ENCODE measurements at regions not wholly inside any gene's neighbourhood (a gene's known extent, or its start where the extent isn't known, plus 50 kb on each side); places are given as distances from the start of the nearest gene placed in this dataset.

GRCh38 chr10:44326474-44327030, 58.3 kb downstream of the CXCL12 start:
- DNase-seq, result no peak

DNA sequence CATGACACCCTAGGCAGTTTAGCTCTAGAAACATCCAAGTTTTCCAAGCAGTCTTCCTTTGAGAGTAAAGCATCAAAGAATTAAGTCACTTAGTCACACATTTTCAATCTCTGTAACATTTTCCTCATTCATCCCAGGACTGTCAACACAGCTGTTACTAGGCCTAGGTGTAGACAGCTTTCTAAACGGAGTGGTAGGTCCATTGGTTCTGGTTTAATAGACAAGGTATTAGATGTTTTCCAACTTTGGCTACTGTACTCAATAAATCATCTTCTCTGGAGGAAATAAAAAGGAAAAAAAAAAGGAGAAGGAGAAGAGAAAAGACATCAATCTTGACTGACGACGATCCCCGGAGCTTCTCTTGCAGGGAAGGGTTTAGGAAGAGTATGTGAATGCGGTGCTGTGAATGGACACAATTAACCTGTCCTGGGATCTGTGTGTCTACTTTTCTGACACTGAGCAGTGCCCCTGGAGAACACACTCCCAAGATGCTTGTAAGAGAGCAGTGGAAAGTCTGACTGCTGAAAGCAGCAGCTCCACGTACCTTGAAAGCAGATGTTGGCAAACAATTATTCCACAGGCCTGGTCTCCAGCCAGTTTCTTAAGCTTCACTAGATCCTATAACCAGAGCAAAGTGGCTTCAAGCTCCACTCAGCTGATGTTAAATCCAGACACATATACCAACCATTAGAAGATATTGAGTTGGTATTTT, 59.1 kb downstream of the CXCL12 start:
- DNase-seq, result no peak

GRCh38 chr10:44325157-44325556, 59.7 kb downstream of the CXCL12 start:
- DNase-seq, result no peak

GRCh38 chr10:44323838-44324237, 61.1 kb downstream of the CXCL12 start:
- no peak for DNase-seq

DNA sequence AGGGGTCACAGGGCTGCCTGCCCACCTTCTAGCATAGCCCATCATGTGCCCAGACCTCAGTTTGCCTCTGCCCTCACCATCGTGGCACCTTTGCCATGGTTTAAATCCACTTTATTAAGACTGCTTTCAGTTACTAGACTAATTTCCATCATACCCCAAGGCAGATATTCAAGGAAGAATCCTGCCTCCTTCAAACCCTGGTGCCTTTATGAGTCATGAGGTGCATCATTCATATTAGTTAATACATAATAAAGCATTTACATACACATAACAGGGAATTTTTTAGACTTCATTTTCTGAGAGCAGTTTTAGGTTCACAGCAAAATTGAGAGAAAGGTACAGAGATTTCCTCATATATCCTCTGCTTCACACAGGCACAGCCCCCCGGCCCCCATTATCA, 62.8 kb downstream of the CXCL12 start:
- DNase-seq, result no peak

DNA sequence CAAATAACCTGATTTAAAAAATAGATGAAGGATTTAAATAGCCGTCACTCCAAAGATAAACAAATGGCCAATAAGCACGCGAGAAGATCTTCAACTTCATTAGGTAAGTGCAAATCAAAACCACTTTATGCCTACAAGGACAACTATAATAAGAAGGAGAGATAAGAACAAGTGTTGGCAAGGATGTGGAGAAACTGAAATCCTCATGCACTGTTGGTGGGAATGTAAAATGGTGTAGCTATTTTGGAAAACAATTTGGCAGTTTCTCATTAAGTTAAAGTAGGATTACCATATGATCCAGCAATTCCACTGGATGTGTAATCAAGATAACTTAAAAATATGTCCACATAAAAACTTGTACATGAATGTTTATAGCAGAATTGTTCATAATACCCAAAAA, 64.1 kb downstream of the CXCL12 start:
- no peak for DNase-seq

DNA sequence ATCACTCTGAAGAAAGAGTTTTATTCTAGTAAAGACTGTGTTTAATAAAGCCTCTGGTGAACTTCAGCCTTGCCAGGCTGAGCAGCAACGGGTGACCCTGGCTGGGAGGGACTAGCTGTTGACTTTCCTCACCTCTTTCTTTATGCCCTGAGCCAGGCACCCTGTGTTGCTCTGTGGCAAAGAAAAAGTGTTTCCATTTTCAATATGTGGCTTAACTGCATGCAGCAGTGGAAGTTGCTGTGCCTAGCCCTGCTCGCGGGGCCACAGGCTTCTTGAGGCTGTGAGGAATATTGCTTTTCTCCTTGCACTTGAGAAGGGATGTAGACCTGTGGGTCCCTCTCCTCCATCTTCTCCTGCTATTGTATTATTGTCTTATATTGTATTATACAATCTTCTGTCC, 67.0 kb downstream of the CXCL12 start:
- DNase-seq, result no peak

DNA sequence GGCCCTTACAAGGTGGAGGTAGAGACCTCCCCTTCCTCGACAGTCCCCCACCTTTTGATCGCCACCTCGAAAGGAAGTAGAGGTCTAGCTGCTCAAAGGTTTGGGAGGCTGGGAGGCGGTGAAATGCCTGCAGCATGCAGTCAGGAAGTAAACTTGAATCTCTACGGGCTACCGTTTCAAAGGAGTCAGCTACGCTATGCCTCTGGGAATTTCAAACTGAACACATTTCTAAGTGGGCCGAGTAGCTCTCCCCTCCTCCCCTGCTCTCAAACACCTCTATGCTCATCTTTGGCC, 68.0 kb downstream of the CXCL12 start:
- DNase-seq, result no peak

DNA sequence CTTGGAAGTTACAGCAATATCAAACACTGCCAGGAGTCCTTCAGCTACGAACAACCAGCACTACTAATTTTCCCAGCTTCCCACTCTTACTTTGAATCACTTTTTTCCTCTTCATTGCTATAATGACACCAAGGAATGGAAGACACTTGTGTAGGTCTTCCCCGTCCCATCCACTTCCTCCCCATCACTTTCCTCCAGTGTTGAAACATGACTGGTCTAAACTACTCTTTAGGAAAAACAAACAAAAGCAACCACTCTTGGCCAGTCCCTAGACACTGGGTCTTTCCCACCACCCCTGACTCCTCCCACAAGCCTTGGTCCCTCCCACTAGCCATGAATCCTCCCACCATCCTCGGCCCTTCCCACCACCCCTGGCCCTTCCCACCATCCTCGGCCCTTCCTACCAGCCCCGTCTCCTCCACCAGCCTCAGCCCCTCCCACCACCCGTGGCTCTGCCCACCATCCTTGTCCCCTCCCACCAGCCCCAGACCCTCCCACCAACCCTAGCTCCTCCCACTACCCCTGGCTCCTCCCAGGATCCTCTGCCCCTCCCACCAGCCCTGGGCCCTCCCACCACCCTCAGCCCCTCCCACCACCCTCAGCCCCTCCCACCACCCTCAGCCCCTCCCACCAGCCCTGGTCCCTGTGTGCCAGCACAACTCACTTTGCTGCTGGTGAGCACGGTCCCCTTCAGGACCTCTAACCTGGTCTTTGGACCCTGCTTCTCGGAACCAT, 68.5 kb downstream of the CXCL12 start:
- DNase-seq, result no peak

DNA sequence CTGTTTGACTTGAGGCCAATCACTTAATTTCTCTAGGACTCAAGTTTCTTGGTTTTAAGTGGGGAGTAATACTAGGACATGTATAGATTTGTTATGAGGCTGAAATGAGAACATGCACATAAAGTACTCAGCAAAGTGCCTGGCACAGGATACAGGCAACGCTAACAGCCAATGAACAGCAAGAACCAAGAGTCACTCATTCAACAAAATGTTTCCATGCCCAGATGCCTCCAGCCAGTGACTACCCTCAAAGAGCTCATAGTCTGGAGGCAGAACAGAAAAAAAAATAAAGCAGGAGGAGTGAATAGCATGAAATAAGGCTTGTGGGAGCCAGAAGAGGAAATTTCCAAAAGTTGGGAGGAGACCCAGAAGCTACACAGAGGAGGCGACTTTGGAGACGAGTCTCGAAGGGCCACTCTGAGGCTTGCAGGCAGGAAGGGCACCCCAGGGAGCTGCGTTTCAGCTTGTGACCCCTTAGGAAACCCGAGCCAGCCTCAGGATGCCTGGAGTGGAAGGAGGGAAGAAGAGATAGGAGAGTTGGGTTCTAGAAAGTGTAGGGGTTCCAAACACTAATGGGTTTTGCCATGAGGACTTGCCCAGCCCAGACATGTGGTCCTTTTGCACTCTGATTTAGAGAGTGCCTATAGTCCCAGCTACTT, 70.0 kb downstream of the CXCL12 start:
- DNase-seq, result no peak

- DNase-seq, result no peak
Measured at GRCh38 chr10:44313761-44314165, 71.1 kb downstream of the CXCL12 start.

DNA sequence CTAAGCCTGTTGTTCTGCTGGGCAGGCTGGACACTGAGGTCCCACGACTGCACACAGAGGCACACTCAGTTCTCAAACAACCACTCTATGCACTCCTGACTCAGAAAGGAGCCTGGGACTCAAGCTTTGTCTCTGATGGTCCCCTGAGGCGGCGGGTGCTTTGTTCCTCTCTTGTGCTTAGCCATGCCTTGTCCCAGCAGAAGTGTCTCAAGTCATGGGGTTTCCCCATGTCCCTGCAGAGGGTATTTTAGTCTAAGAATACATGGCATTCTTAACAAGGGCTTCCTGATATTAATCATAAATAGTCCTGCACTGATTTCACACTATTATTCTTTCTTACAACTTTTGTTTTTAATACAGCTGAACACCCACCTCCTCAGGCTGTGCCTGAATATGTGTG, 72.5 kb downstream of the CXCL12 start:
- no peak for DNase-seq

DNA sequence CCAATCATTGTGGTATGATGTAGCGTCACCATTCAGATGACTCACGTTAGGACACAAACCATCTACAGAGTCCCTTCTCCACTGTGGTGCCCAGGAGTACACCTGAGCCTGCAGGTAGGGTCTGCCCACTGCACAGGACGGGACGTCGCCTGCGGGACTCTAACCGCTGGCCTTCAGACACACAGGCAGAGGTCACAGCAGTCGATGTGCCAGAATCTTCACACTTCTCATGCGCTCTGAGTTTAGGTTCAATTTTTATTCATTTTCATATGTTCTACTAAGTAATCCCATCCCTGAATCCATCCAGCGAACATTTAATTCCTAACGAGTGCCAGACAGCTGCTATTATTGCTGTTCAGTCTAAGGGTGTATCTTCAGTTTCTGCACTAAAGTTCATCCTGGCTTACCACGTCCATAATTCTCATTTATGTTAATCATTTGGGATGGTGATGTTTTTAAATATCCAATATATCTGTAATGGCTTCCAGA, 73.3 kb downstream of the CXCL12 start:
- no peak for DNase-seq

GRCh38 chr10:44310762-44311562, 73.9 kb downstream of the CXCL12 start:
- DNase-seq, result no peak

- no peak for DNase-seq
Measured at GRCh38 chr10:44309939-44310761, 74.7 kb downstream of the CXCL12 start.

- DNase-seq, result no peak
Measured at GRCh38 chr10:44309361-44309760, 75.5 kb downstream of the CXCL12 start.

DNA sequence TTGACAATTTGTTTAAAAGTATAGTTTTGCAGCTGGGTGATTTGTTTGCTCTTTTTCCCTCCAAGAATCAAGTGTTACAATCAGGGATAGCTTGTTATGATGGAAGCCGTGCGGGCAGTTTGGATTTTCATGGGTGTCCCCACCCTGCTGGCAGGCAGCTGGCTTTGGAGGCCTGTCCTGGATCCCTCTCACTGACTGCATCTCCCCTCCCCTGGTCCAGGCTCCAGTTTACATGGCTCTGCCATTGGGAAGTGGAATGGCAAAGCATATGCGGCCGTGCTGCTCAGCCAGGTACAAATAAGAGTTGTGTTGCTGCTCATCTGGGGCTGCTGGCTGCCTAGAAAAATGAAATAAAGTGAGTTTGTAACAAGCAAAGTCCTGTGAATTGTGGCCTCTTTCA, 76.0 kb downstream of the CXCL12 start:
- DNase-seq, result no peak

- no peak for DNase-seq
Measured at GRCh38 chr10:44307691-44308090, 77.2 kb downstream of the CXCL12 start.

DNA sequence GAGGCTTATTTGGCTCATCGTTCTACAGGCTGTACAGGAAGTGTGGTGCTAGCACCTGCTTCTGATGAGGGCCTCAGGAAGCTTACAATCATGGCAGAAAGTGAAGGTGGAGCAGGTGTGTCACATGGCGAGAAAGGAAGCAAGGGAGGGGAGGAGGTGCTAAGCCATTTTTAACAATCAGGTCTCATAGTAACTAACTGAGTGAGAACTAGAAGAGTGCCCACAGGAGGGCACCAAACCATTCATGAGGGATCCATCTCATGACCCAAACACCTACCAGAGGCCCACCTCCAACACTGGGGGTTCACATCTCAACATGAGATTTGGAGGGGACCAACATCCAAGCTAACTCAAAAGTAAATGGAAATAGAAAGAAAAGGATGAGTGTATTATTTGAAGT, 78.1 kb downstream of the CXCL12 start:
- no peak for DNase-seq

- no peak for DNase-seq
Measured at GRCh38 chr10:44306147-44306710, 78.7 kb downstream of the CXCL12 start.

DNA sequence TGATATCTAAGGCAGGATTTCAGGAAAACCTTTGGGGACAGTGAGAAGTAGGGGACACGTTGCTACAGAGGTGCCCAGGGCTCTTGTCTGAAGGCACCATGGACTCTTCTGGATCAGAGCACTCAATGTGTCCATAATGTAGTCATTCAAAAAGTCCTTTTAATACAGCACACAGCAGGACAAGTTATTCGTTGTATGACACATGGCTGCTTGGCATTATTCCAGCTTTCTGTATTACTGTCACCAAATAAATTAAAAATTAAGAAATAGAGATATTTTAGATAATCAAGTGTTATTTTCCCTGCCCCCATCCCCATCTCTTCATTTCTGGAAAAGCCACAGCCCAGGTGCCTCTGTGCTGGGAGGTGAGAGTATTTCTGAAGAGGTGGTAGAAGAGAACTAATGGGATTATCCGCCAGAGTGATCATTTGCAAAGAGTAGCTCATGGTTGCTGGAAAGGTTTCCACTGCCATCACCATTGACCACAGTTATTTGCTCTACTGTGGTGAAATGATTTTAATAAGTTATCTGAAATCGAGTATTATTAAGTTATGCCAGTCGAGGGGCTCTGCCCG, 83.0 kb downstream of the CXCL12 start:
- no peak for DNase-seq
